SU-DHL-6 (cell line): ENCODE measurements at regions not wholly inside any gene's neighbourhood (a gene's known extent, or its start where the extent isn't known, plus 50 kb on each side); places are given as distances from the start of the nearest gene placed in this dataset.

ENCODE experiments used
- H2AFZ ChIP-seq: fragments of 200-600 bp; sonication (generic); 2 replicates; pipeline ENCODE4 v1.6.1; 2014; ENCODE audit warnings: low read depth, mild to moderate bottlenecking, moderate library complexity, mixed read lengths, antibody characterized with exemption, low read length; ENCODE audit not compliant: severe bottlenecking
- H3F3A ChIP-seq: fragments of 200-600 bp; shearing (Covaris generic); 2 replicates; pipeline ENCODE4 v1.6.0; 2016; ENCODE audit warnings: antibody characterized with exemption, mild to moderate bottlenecking; ENCODE audit not compliant: insufficient read depth
- H3K27ac ChIP-seq: fragments of 200-600 bp; sonication (generic); 2 replicates; pipeline ENCODE4 v1.5.1; 2016; ENCODE audit warnings: low read depth, mild to moderate bottlenecking, low read length, moderate library complexity, mixed read lengths
- H3K27me3 ChIP-seq: fragments of 200-600 bp; sonication (generic), shearing (Covaris generic); 2 replicates; pipeline ENCODE4 v1.6.0; 2014; ENCODE audit warnings: mild to moderate bottlenecking, low read length
- H3K36me3 ChIP-seq: fragments of 200-600 bp; sonication (generic); 2 replicates; pipeline ENCODE4 v1.6.1; 2014; ENCODE audit warnings: mild to moderate bottlenecking, low read length, mixed read lengths
- H3K4me2 ChIP-seq: fragments of 300-600, 200-600 bp; shearing (Covaris generic), sonication (generic); 2 replicates; pipeline ENCODE4 v1.6.0; 2014; ENCODE audit warnings: low read length, low read depth, mild to moderate bottlenecking; ENCODE audit not compliant: poor library complexity, severe bottlenecking
- H3K4me3 ChIP-seq: fragments of 200-600 bp; sonication (generic); 2 replicates; pipeline ENCODE4 v1.5.1; 2014; ENCODE audit warnings: antibody characterized with exemption, low read length, mild to moderate bottlenecking, mixed read lengths; ENCODE audit not compliant: insufficient read depth, poor library complexity, severe bottlenecking
- H3K79me2 ChIP-seq: fragments of 200-600 bp; sonication (generic); 2 replicates; pipeline ENCODE4 v1.6.1; 2014; ENCODE audit warnings: mild to moderate bottlenecking, low read length, moderate library complexity; ENCODE audit not compliant: insufficient read depth
- H3K9ac ChIP-seq: fragments of 200-600 bp; sonication (generic); 2 replicates; pipeline ENCODE4 v1.7.0; 2014; ENCODE audit warnings: mild to moderate bottlenecking, low read length
- H3K9me2 ChIP-seq: fragments of 200-600 bp; sonication (generic); replicated peaks from 2 replicates; pipeline ENCODE4 v1.6.1; 2014; ENCODE audit warnings: low read length; ENCODE audit not compliant: insufficient read depth
- H3K9me3 ChIP-seq: fragments of 200-600 bp; sonication (generic); 2 replicates; pipeline ENCODE4 v1.6.1; 2014; ENCODE audit warnings: low read length, mixed read lengths; ENCODE audit not compliant: insufficient read depth
- H4K20me1 ChIP-seq: fragments of 200-600 bp; sonication (generic); 2 replicates; pipeline ENCODE4 v1.6.1; 2014; ENCODE audit warnings: low read depth, mild to moderate bottlenecking, antibody characterized with exemption, low read length, moderate library complexity, mixed read lengths
- EZH2phosphoT487 ChIP-seq: fragments of 200-600 bp; sonication (generic), shearing (Covaris generic); conservative IDR thresholded peaks from 2 replicates; pipeline ENCODE4 v1.6.1; 2018; ENCODE audit warnings: mild to moderate bottlenecking, antibody characterized with exemption, low read length, moderate library complexity, mixed read lengths
- TF ChIP-seq, protein P1 (sequence below): fragments of 200-600 bp; sonication (generic); IDR thresholded peaks from one replicate; pipeline ENCODE4 v1.5.1; 2017; ENCODE audit warnings: antibody characterized with exemption, mild to moderate bottlenecking, low read length, moderate library complexity; ENCODE audit not compliant: insufficient read depth, poor library complexity, severe bottlenecking

DNA sequence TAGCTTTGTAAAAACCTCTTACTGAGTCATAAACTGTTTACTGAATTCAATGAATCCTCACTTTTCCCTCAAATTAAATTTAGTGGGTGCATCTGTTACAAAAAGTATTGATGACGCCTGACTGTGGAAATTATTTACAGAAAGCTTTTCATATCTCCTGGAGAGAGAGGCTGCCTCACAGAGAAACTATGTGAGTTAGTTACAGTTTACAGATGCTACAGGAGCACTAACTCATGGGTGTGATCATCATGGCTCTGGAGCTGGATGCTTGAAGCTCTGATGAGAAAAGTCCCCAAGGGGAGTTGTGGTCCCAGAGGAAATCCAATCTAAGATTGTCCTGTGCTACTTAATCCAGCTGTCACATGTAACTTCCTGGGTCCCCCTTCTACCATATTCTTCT lies 590.8 kb downstream of the LMO7 start:
- Histone ChIP-seq H3K4me3 (no peak overlapping the region), H3K27me3 (no peaks in the 10 kb centered on the region), H3K9me3 (no peaks in the 10 kb centered on the region), H4K20me1 (no peaks in the 10 kb centered on the region), H2AFZ (no peak overlapping the region), H3K4me2 (no peak overlapping the region), H3K79me2 (no peaks in the 10 kb centered on the region), H3K36me3 (no peaks in the 10 kb centered on the region), H3F3A (no peaks in the 10 kb centered on the region), H3K9me2 (no peaks in the 10 kb centered on the region), H3K9ac (no peak overlapping the region), H3K27ac (no peak overlapping the region)
- no peak for TF ChIP-seq EZH2phosphoT487
- TF ChIP-seq, protein P1, sequence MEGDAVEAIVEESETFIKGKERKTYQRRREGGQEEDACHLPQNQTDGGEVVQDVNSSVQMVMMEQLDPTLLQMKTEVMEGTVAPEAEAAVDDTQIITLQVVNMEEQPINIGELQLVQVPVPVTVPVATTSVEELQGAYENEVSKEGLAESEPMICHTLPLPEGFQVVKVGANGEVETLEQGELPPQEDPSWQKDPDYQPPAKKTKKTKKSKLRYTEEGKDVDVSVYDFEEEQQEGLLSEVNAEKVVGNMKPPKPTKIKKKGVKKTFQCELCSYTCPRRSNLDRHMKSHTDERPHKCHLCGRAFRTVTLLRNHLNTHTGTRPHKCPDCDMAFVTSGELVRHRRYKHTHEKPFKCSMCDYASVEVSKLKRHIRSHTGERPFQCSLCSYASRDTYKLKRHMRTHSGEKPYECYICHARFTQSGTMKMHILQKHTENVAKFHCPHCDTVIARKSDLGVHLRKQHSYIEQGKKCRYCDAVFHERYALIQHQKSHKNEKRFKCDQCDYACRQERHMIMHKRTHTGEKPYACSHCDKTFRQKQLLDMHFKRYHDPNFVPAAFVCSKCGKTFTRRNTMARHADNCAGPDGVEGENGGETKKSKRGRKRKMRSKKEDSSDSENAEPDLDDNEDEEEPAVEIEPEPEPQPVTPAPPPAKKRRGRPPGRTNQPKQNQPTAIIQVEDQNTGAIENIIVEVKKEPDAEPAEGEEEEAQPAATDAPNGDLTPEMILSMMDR = no peak

DNA sequence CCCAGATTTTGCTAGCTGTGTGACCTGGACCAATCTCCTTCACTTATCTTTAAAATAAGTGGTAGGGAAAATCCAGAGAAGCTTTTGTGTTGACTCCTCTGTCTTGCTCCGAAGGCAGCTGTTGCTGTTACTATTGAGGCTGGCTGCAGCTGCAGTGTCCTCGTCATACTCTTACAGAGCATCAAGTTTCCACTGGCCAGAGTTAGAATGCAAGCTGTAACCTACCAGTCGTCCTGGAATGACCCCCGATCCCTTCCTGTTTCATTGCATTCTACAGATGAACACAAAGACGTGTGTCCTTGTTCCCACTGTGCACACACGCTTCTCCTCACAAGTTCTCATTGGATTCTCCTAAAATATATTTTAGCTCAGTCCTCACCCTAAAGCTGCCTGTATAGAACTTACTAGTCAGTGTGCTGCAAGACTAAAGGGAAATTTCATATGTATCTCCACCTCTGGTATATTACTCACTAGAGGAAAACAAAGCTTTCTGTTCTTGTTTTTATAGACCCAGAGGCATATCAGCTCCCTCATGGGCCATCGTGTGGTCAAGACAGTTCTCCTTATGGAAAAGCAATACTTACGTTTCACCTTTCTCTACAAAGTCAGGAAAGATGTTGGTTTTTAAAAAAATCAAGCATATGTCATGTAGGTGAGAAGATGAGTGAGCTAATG lies 589.8 kb downstream of the LMO7 start:
- Histone ChIP-seq H3K27ac (no peak overlapping the region), H3K4me2 (no peak overlapping the region), H4K20me1 (no peaks in the 10 kb centered on the region), H3K9ac (no peak overlapping the region), H3F3A (no peaks in the 10 kb centered on the region), H3K9me2 (no peaks in the 10 kb centered on the region), H3K9me3 (no peaks in the 10 kb centered on the region), H3K79me2 (no peaks in the 10 kb centered on the region), H3K27me3 (no peaks in the 10 kb centered on the region), H3K4me3 (no peak overlapping the region), H3K36me3 (no peaks in the 10 kb centered on the region), H2AFZ (no peak overlapping the region)
- no peak for TF ChIP-seq EZH2phosphoT487
- TF ChIP-seq, protein P1 = no peak

DNA sequence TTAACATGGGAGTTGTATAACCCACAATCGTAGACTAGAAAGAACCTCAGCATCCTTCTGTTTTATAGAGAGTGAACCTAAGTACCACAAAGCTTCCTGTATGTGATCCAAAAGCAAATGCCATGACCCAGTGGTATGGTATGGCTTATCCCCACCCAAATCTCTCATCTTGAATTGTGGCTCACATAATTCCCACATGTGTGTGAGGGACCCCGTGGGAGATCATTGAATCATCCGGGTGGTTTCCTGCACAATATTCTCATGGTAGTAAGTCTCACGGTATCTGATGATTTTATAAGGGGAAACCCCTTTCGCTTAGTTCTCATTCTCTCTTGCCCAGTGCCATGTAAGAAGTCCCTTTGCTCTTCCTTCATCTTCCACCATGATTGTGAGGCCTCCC lies 587.9 kb downstream of the LMO7 start:
- H3K4me3 ChIP-seq = no peak overlapping the region
- no peak for TF ChIP-seq EZH2phosphoT487
- TF ChIP-seq, protein P1 = no peak
- no peak overlapping the region for H3K9ac ChIP-seq
- H2AFZ ChIP-seq = no peak overlapping the region
- no peaks in the 10 kb centered on the region for H3K36me3 ChIP-seq
- H3K27ac ChIP-seq = no peak overlapping the region
- H4K20me1 ChIP-seq = no peaks in the 10 kb centered on the region
- H3K9me2 ChIP-seq = no peaks in the 10 kb centered on the region
- no peaks in the 10 kb centered on the region for H3K79me2 ChIP-seq
- no peak overlapping the region for H3K4me2 ChIP-seq
- H3K9me3 ChIP-seq = no peaks in the 10 kb centered on the region
- no peaks in the 10 kb centered on the region for H3F3A ChIP-seq
- no peaks in the 10 kb centered on the region for H3K27me3 ChIP-seq

DNA sequence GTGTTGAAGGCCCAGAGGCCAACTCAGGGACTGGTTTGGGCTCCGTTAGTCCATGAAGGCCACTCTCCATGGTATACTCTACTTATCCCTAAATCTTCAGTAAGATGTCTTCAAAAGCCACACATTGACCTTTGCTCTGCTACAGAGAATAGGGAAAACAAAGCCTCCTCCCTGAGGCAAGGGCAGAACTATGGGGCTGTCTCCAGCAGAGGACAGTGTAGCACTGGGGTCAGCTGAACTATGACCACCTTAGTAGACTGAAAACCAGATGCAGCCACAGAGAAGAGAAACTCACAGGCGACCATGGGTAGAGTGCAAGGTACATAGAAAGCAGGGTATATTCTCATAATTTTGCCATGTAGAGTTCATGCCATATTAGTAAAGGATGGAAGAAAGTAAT lies 587.4 kb downstream of the LMO7 start:
- Histone ChIP-seq H3K4me2 (no peak overlapping the region), H4K20me1 (no peaks in the 10 kb centered on the region), H3K4me3 (no peak overlapping the region), H3K36me3 (no peaks in the 10 kb centered on the region), H3K79me2 (no peaks in the 10 kb centered on the region), H3K27ac (no peak overlapping the region), H2AFZ (no peak overlapping the region), H3F3A (no peaks in the 10 kb centered on the region), H3K9ac (no peak overlapping the region), H3K27me3 (no peaks in the 10 kb centered on the region), H3K9me3 (no peaks in the 10 kb centered on the region), H3K9me2 (no peaks in the 10 kb centered on the region)
- TF ChIP-seq, protein P1 = no peak
- TF ChIP-seq EZH2phosphoT487 = no peak
